Subcutaneous abdominal adipose tissue (tissue), 5 donors: ENCODE measurements at regions not wholly inside any gene's neighbourhood (a gene's known extent, or its start where the extent isn't known, plus 50 kb on each side); places are given as distances from the start of the nearest gene placed in this dataset.

Source experiments
- H3K27ac ChIP-seq: one replicate; pipeline ENCODE4 v1.7.0; 2013; ENCODE audit warnings: low read depth, mild to moderate bottlenecking, inconsistent platforms, low read length, moderate library complexity
- H3K27me3 ChIP-seq, 5 donors: one replicate each; pipeline ENCODE4 v1.7.0; 2013; ENCODE audit warnings: low read length in 5 of 5, inconsistent platforms in 1 of 5; ENCODE audit not compliant: control insufficient read depth in 5 of 5, insufficient read depth in 4 of 5
- H3K36me3 ChIP-seq, 5 donors: one replicate each; pipeline ENCODE4 v1.7.0; 2013; ENCODE audit warnings: low read length in 5 of 5; ENCODE audit not compliant: control insufficient read depth in 5 of 5, insufficient read depth in 5 of 5
- H3K4me1 ChIP-seq, 5 donors: one replicate each; pipeline ENCODE4 v1.7.0; 2013; ENCODE audit warnings: low read length in 5 of 5, mild to moderate bottlenecking in 3 of 5, moderate library complexity in 1 of 5; ENCODE audit not compliant: control insufficient read depth in 5 of 5, insufficient read depth in 5 of 5
- H3K4me3 ChIP-seq, 5 donors: one replicate each; pipeline ENCODE4 v1.7.0; 2013; ENCODE audit warnings: low read length in 5 of 5, low read depth in 1 of 5
- H3K9ac ChIP-seq, 5 donors: one replicate each; pipeline ENCODE4 v1.7.0; 2013; ENCODE audit warnings: low read length in 5 of 5, mild to moderate bottlenecking in 4 of 5, moderate library complexity in 3 of 5
- H3K9me3 ChIP-seq, 5 donors: one replicate each; pipeline ENCODE4 v1.7.0; 2013; ENCODE audit warnings: low read length in 5 of 5; ENCODE audit not compliant: control insufficient read depth in 5 of 5
- donor health status: healthy.
- donor health status: healthy.
- donor health status: healthy.
- donor health status: healthy.
- donor health status: healthy.

- no peak overlapping the region for H3K9ac ChIP-seq
- H3K36me3 ChIP-seq = no peaks in the 10 kb centered on the region
- H3K27ac ChIP-seq = no peak overlapping the region
- no peaks in the 10 kb centered on the region for H3K27me3 ChIP-seq
- H3K9me3 ChIP-seq = peaks cover 0 to 6% (median 0%) of the 10 kb centered on the region in 5 donors
- H3K4me1 ChIP-seq = no peaks in the 10 kb centered on the region
- H3K4me3 ChIP-seq = no peak overlapping the region
Observed at GRCh38 chr10:128642023-128642422, 515.8 kb upstream of the MKI67 start.

GRCh38 chr10:128642502-128642901 lies 516.3 kb upstream of the MKI67 start:
- no peaks in the 10 kb centered on the region for H3K4me1 ChIP-seq
- H3K9me3 ChIP-seq = peaks cover 0 to 6% (median 0%) of the 10 kb centered on the region in 5 donors
- H3K4me3 ChIP-seq = no peak overlapping the region
- H3K27ac ChIP-seq = no peak overlapping the region
- H3K27me3 ChIP-seq = no peaks in the 10 kb centered on the region
- H3K36me3 ChIP-seq = no peaks in the 10 kb centered on the region
- H3K9ac ChIP-seq = no peak overlapping the region

GRCh38 chr10:128643658-128644057 lies 517.4 kb upstream of the MKI67 start:
- Histone ChIP-seq H3K9me3 (peaks cover 0 to 3% (median 0%) of the 10 kb centered on the region in 5 donors), H3K9ac (no peak overlapping the region), H3K27me3 (no peaks in the 10 kb centered on the region), H3K36me3 (no peaks in the 10 kb centered on the region), H3K4me3 (no peak overlapping the region), H3K27ac (no peak overlapping the region), H3K4me1 (no peaks in the 10 kb centered on the region)

- Histone ChIP-seq H3K36me3 (no peaks in the 10 kb centered on the region), H3K4me1 (no peaks in the 10 kb centered on the region), H3K9me3 (no peaks in the 10 kb centered on the region), H3K4me3 (no peak overlapping the region), H3K27me3 (no peaks in the 10 kb centered on the region), H3K27ac (no peak overlapping the region), H3K9ac (no peak overlapping the region)
Observed at GRCh38 chr10:128645486-128645885, 519.3 kb upstream of the MKI67 start.

GRCh38 chr10:128646956-128647355 lies 520.7 kb upstream of the MKI67 start:
- no peak overlapping the region for H3K27ac ChIP-seq
- no peak overlapping the region for H3K4me3 ChIP-seq
- no peak overlapping the region for H3K9ac ChIP-seq
- H3K9me3 ChIP-seq = no peaks in the 10 kb centered on the region
- no peaks in the 10 kb centered on the region for H3K27me3 ChIP-seq
- H3K36me3 ChIP-seq = no peaks in the 10 kb centered on the region
- H3K4me1 ChIP-seq = no peaks in the 10 kb centered on the region

- H3K4me3 ChIP-seq = no peak overlapping the region
- peaks cover 0 to 10% (median 7%) of the 10 kb centered on the region in 5 donors for H3K4me1 ChIP-seq
- H3K9me3 ChIP-seq = peaks cover 0 to 3% (median 0%) of the 10 kb centered on the region in 5 donors
- no peak overlapping the region for H3K27ac ChIP-seq
- no peak overlapping the region for H3K9ac ChIP-seq
- peaks cover 0 to 3% (median 0%) of the 10 kb centered on the region in 5 donors for H3K27me3 ChIP-seq
- no peaks in the 10 kb centered on the region for H3K36me3 ChIP-seq
Observed at GRCh38 chr10:128657548-128657947, 531.3 kb upstream of the MKI67 start.

- Histone ChIP-seq H3K27ac (no peak overlapping the region), H3K36me3 (no peaks in the 10 kb centered on the region), H3K4me3 (no peak overlapping the region), H3K4me1 (no peaks in the 10 kb centered on the region), H3K9me3 (peaks cover 0 to 8% (median 4%) of the 10 kb centered on the region in 5 donors), H3K27me3 (peaks cover 0 to 3% (median 0%) of the 10 kb centered on the region in 5 donors), H3K9ac (no peak overlapping the region)
Observed at GRCh38 chr10:128660726-128661125, 534.5 kb upstream of the MKI67 start.

- Histone ChIP-seq H3K27ac (no peak overlapping the region), H3K9ac (no peak overlapping the region), H3K4me1 (no peaks in the 10 kb centered on the region), H3K36me3 (no peaks in the 10 kb centered on the region), H3K27me3 (peaks cover 0 to 3% (median 0%) of the 10 kb centered on the region in 5 donors), H3K9me3 (peaks cover 0 to 8% (median 4%) of the 10 kb centered on the region in 5 donors), H3K4me3 (no peak overlapping the region)
Observed at GRCh38 chr10:128661404-128662197, 535.4 kb upstream of the MKI67 start.

- Histone ChIP-seq H3K36me3 (no peaks in the 10 kb centered on the region), H3K27me3 (peaks cover 0 to 3% (median 0%) of the 10 kb centered on the region in 5 donors), H3K9me3 (peaks cover 0 to 8% (median 4%) of the 10 kb centered on the region in 5 donors), H3K27ac (no peak overlapping the region), H3K4me1 (no peaks in the 10 kb centered on the region), H3K4me3 (no peak overlapping the region), H3K9ac (no peak overlapping the region)
Observed at GRCh38 chr10:128662520-128662919, 536.3 kb upstream of the MKI67 start.

GRCh38 chr10:128664729-128665128 lies 538.5 kb upstream of the MKI67 start:
- Histone ChIP-seq H3K4me1 (no peaks in the 10 kb centered on the region), H3K9ac (no peak overlapping the region), H3K27me3 (peaks cover 0 to 3% (median 0%) of the 10 kb centered on the region in 5 donors), H3K27ac (no peak overlapping the region), H3K36me3 (no peaks in the 10 kb centered on the region), H3K4me3 (no peak overlapping the region), H3K9me3 (peaks cover 0 to 8% (median 4%) of the 10 kb centered on the region in 5 donors)
